Tibial nerve (tissue), 4 donors: ENCODE measurements at regions not wholly inside any gene's neighbourhood (a gene's known extent, or its start where the extent isn't known, plus 50 kb on each side); places are given as distances from the start of the nearest gene placed in this dataset.

Experiments
- DNase-seq, 2 donors: peaks; one replicate each; pipeline ENCODE4 v3.0.0-alpha.2; 2019; ENCODE audit warnings: low spot score in 2 of 2
- H3K27ac ChIP-seq, 4 donors: fragments of 200-600 bp; sonication (generic) in 3 of 4; one replicate each; pipeline ENCODE4 v1.5.1; 2017 to 2019; ENCODE audit warnings: mild to moderate bottlenecking in 1 of 4
- H3K27me3 ChIP-seq, 2 donors: fragments of 200-600 bp; sonication (generic) in 1 of 2; one replicate each; pipeline versions ENCODE4 v1.5.1 to v1.6.0; 2017 to 2019
- H3K36me3 ChIP-seq, 3 donors: fragments of 200-600 bp; sonication (generic); one replicate each; pipeline ENCODE4 v1.5.1; 2018 to 2019
- H3K4me1 ChIP-seq, 4 donors: fragments of 200-600 bp; sonication (generic) in 3 of 4; one replicate each; pipeline ENCODE4 v1.5.1; 2017 to 2019
- H3K4me3 ChIP-seq, 4 donors: fragments of 200-600 bp; sonication (generic) in 3 of 4; one replicate each; pipeline ENCODE4 v1.5.1; 2017 to 2019; ENCODE audit warnings: mild to moderate bottlenecking in 1 of 4, moderate library complexity in 1 of 4
- H3K9me3 ChIP-seq, 4 donors: fragments of 200-600 bp; sonication (generic) in 3 of 4; one replicate each; pipeline ENCODE4 v1.5.1; 2017 to 2019
- EP300 ChIP-seq, 2 donors: sonication (generic); formaldehyde crosslinking; IDR thresholded peaks; one replicate each; pipeline ENCODE4 v1.6.1; 2017; ENCODE audit warnings: antibody characterized with exemption in 2 of 2, mild to moderate bottlenecking in 1 of 2
- POLR2A ChIP-seq, 2 donors: fragments of 450-650 bp; IDR thresholded peaks; one replicate each; pipeline ENCODE4 v1.6.1; 2017; ENCODE audit warnings: antibody characterized with exemption in 2 of 2, mild to moderate bottlenecking in 2 of 2, moderate library complexity in 2 of 2
- WGBS, 2 donors: methylation state at CpG; one replicate each; pipeline ENCODE4 v1.1.5; 2018; 5-methylcytosine and 5-hydroxymethylcytosine counted together
- TF ChIP-seq, protein P1 (sequence below), 5 experiments: fragments of 200-600 bp in 3 of 5; fragments of 450-650 bp in 2 of 5; sonication (generic) in 3 of 5; IDR thresholded peaks; one replicate each; pipeline ENCODE4 v1.5.1; 2016 to 2019; ENCODE audit warnings: antibody characterized with exemption in 5 of 5, mild to moderate bottlenecking in 3 of 5, moderate library complexity in 2 of 5

DNA sequence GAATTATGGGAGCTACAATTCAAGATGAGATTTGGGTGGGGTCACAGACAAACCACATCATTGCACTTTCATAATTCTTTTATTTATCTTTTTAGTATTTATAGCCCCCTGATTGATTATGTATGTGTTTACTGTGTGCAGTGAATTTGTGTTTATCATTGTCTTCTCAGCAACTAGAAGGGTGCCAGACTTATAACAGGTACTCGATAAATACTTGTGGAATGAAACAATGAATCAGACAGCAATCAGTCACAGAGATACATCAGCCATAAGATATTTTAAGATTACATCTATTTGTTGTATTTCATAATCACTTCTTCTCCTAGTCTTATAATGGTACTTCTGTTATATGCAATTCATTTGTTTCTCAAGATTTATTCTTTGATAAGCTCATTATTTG is 273.2 kb downstream of the PTPRC start:
- H3K27me3 ChIP-seq, result no peaks in the 10 kb centered on the region
- no peak overlapping the region for H3K27ac ChIP-seq
- H3K36me3 ChIP-seq, result no peaks in the 10 kb centered on the region
- DNase-seq, result no peak
- H3K4me3 ChIP-seq, result no peak overlapping the region
- TF ChIP-seq, protein P1, sequence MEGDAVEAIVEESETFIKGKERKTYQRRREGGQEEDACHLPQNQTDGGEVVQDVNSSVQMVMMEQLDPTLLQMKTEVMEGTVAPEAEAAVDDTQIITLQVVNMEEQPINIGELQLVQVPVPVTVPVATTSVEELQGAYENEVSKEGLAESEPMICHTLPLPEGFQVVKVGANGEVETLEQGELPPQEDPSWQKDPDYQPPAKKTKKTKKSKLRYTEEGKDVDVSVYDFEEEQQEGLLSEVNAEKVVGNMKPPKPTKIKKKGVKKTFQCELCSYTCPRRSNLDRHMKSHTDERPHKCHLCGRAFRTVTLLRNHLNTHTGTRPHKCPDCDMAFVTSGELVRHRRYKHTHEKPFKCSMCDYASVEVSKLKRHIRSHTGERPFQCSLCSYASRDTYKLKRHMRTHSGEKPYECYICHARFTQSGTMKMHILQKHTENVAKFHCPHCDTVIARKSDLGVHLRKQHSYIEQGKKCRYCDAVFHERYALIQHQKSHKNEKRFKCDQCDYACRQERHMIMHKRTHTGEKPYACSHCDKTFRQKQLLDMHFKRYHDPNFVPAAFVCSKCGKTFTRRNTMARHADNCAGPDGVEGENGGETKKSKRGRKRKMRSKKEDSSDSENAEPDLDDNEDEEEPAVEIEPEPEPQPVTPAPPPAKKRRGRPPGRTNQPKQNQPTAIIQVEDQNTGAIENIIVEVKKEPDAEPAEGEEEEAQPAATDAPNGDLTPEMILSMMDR (IDR thresholded peaks at IDR 0.05), result no peak
- TF ChIP-seq POLR2A (IDR thresholded peaks at IDR 0.05) (no peak), EP300 (IDR thresholded peaks at IDR 0.05) (no peak)
- WGBS, 2 donors, result 92% methylated on average over 1 of the region's 1 CpG
- H3K9me3 ChIP-seq, result no peaks in the 10 kb centered on the region
- H3K4me1 ChIP-seq, result peaks cover 0 to 10% (median 4%) of the 10 kb centered on the region in 4 donors

DNA sequence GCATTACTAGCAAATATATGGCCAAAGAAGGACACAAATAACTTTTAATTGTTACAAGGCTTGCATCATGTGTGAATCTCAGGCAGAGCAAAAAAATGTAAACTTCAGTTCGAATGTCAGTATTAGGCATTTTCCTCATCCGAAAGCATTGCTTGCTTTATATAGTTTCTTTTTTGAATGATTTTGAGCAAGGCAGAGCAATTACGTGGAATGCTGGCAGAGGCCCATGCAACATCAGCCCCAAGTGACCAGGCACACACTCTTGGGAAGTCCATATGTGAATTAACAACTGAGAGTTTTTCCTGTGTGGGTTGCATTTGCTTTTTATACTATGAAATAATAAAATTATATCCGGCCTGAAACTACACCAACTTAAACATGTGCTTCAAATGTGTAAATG is 274.8 kb downstream of the PTPRC start:
- peaks cover 0 to 3% (median 0%) of the 10 kb centered on the region in 4 donors for H3K9me3 ChIP-seq
- TF ChIP-seq, protein P1 (IDR thresholded peaks at IDR 0.05), result no peak
- TF ChIP-seq EP300 (IDR thresholded peaks at IDR 0.05) (no peak), POLR2A (IDR thresholded peaks at IDR 0.05) (no peak)
- no peak overlapping the region for H3K4me3 ChIP-seq
- peaks cover 0 to 10% (median 4%) of the 10 kb centered on the region in 4 donors for H3K4me1 ChIP-seq
- WGBS, 2 donors, result 25 to 30% methylated on average over 4 of the region's 4 CpGs
- no peaks in the 10 kb centered on the region for H3K27me3 ChIP-seq
- no peak overlapping the region for H3K27ac ChIP-seq
- H3K36me3 ChIP-seq, result no peaks in the 10 kb centered on the region
- no peak for DNase-seq

DNA sequence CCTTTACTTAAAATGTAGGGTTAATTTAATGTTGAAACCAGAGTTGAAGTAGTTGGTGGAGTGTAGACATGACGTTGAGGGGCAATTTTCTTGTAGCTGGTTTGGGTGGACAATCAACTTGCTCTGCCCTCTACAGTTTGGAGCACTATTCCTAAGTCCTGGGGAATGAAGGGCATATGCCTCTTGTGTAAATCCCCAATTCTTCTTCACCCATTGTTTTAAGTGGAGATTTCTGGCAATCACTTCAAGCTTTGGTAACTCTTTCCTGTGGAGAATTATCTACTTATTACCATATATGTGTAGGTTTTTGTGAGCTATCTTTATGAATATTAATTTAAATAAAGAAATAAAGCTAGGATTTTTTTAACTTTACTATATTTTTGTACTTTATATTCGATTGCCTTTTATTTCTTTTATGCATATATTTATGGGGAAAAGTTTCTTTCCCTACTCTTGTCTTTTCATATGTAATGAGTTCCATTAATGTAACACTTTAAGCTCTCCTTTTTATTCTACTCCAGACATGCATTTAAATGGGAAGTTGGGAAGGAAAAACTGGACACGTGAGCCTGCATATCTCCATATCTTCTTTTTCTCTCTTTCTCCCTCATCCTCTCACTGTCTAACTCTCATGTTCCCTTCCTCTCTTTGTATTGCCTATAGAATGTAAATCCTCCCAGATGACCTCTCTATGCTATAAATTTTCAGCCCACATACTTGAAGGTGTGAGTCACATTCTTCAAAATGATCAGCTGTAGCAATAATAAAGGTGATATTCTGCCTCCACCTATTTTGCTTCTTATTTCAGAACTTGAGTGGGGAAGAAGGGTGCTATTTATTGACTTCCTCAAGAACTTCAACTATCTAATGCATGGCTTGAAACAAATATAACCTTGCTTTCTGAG is 276.7 kb downstream of the PTPRC start:
- no peak for DNase-seq
- Histone ChIP-seq H3K4me1 (peaks cover 0 to 5% (median 0%) of the 10 kb centered on the region in 4 donors), H3K27me3 (no peaks in the 10 kb centered on the region), H3K4me3 (no peak overlapping the region), H3K36me3 (no peaks in the 10 kb centered on the region), H3K9me3 (peaks cover 0 to 6% (median 0%) of the 10 kb centered on the region in 4 donors), H3K27ac (no peak overlapping the region)
- 89 to 91% methylated on average over 3 of the region's 3 CpGs for WGBS, 2 donors
- TF ChIP-seq, protein P1 (IDR thresholded peaks at IDR 0.05), result no peak
- TF ChIP-seq POLR2A (IDR thresholded peaks at IDR 0.05), result no peak
- no peak for TF ChIP-seq EP300 (IDR thresholded peaks at IDR 0.05)

DNA sequence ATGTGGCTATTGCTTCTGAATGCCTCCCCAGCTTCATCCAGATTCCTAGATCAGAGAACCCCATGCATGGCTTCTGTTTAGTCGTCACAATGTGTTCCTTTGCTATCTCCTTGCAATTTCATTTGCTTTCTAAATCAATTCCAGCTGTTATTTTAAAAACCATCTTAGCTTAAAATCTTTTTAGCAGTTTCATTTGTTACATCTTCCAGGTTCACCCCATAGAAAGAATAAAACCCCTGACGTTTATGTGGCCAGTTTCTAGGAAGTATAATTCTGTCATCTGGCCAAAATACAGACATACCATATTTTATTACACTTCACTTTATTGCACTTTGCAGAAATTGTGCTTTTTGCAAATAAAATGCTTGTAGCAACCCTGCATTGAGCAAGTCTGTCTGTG is 278.4 kb downstream of the PTPRC start:
- DNase-seq, result no peak
- 49 to 63% methylated on average over 2 of the region's 2 CpGs for WGBS, 2 donors
- H3K9me3 ChIP-seq, result peaks cover 0 to 6% (median 0%) of the 10 kb centered on the region in 4 donors
- no peaks in the 10 kb centered on the region for H3K36me3 ChIP-seq
- TF ChIP-seq EP300 (IDR thresholded peaks at IDR 0.05), result no peak
- no peak for TF ChIP-seq POLR2A (IDR thresholded peaks at IDR 0.05)
- TF ChIP-seq, protein P1 (IDR thresholded peaks at IDR 0.05), result no peak
- H3K27me3 ChIP-seq, result no peaks in the 10 kb centered on the region
- peaks cover 0 to 5% (median 0%) of the 10 kb centered on the region in 4 donors for H3K4me1 ChIP-seq
- no peak overlapping the region for H3K4me3 ChIP-seq
- no peak overlapping the region for H3K27ac ChIP-seq

DNA sequence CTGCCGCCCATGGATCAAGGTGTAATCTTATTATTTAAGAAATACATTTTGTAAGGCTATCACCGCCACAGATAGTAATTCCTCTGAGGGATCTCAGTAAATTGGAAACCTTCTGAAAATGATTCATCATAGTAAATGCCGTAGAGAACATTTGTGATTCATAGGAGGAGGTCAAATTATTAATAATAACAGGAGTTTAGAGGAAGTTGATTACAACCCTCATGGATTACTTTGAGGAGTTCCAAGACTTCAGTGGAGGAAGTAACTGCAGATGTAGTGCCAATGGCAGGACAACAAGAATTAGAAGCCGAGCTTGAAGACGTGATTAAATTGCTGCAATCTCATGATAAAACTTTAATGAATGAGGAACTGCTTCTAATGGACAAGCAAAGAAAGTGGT is 280.1 kb downstream of the PTPRC start:
- TF ChIP-seq EP300 (IDR thresholded peaks at IDR 0.05), result peak in 1 of 2 donors; percentile 16
- no peak for TF ChIP-seq POLR2A (IDR thresholded peaks at IDR 0.05)
- TF ChIP-seq, protein P1 (IDR thresholded peaks at IDR 0.05), result no peak
- Histone ChIP-seq H3K36me3 (no peaks in the 10 kb centered on the region), H3K4me3 (no peak overlapping the region), H3K27ac (no peak overlapping the region), H3K4me1 (peaks cover 0 to 3% (median 0%) of the 10 kb centered on the region in 4 donors), H3K9me3 (peaks cover 0 to 6% (median 0%) of the 10 kb centered on the region in 4 donors), H3K27me3 (no peaks in the 10 kb centered on the region)
- DNase-seq, result no peak
- WGBS, 2 donors, result 64 to 68% methylated on average over 5 of the region's 5 CpGs
